HG02943 (cell line): ENCODE measurements at regions not wholly inside any gene's neighbourhood (a gene's known extent, or its start where the extent isn't known, plus 50 kb on each side); places are given as distances from the start of the nearest gene placed in this dataset.
"Not testable (repeated sequence)": the region's sequence is repeated elsewhere in the genome, so short reads cannot be mapped to it uniquely, and the experiment has no call there.

Experiments
- ATAC-seq: cut with Tn5 transposase; IDR thresholded peaks from one replicate; pipeline ENCODE4 v1.9.1; 2021; ENCODE audit warnings: mild to moderate bottlenecking, low read depth, moderate library complexity; ENCODE audit not compliant: unreplicated experiment

DNA sequence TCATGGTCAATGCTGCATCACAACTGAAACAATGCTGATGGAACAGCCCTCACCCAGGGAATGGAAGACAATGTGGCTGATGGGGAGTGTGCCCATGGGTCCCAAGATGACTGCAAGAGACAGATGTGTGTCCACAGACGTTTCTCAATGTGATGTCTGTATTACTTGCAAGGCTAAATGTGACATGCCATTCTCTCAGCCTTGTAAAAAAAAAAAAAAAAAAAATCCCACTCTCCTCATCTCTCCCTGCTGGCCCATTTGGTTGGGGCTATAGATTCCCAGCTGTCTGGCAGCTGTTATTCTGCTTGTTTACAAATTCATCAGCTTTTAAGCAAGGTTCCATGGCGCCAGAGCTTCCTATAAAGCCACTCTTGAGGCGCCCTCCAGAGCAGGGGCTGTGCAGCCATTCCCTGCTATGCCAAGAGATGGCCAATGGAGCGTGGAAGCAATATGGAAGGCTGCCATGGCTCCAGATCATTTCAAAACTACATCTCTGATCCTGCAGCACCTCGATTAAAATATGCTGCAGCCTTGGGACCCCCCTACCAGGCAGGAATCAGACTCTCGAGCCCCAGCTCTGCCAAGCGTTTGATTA is 294.8 kb downstream of the FOXO1 start:
- no peak for ATAC-seq

DNA sequence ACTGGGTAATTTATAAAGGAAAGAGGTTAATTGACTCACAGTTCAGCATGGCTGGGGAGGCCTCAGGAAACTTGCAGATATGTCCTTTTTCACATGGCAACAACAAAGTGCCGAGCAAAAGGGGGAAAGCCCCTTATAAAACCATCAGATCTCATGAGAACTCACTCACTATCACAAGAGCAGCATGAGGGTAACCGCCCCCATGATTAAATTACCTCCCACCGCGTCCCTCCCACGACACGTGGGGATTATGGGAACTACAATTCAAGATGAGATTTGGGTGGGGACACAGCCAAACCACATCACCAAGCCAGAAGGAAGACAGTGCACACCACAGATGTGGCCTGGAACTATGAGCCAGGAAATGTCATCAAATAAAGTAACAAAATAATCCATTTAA is 292.8 kb downstream of the FOXO1 start:
- not testable (repeated sequence) for ATAC-seq

DNA sequence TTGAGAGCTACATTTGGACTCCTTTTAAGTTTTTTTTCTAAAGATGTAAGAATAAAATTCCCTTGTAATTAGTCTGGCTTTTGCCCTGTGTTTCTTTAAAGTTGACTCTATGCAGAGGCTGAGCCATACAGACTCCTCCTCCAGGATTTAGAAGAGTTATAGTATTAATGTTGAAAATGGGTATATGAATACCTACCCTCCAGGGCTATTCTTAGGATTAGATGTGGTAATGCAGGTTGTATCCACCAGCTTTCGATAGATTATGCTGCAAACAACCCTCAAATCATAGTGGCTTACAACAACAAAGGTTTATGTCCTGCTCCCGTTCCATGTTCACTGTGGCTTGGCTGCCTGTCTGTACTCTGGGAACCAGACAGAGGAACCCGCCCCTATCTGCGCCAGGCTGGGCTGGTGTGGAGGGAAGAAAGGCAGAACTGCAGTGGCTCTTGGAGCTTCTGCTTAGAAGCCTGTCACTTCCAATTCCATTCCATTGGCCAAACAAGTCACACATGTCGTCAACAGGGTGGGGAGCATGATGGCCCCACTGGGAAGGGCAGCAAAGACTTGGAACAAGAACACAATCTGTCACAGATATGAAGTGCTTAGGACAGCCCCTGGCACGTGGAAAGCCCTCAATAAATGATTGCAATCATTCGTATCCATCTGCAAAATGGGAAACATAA is 290.8 kb downstream of the FOXO1 start:
- ATAC-seq = no peak

DNA sequence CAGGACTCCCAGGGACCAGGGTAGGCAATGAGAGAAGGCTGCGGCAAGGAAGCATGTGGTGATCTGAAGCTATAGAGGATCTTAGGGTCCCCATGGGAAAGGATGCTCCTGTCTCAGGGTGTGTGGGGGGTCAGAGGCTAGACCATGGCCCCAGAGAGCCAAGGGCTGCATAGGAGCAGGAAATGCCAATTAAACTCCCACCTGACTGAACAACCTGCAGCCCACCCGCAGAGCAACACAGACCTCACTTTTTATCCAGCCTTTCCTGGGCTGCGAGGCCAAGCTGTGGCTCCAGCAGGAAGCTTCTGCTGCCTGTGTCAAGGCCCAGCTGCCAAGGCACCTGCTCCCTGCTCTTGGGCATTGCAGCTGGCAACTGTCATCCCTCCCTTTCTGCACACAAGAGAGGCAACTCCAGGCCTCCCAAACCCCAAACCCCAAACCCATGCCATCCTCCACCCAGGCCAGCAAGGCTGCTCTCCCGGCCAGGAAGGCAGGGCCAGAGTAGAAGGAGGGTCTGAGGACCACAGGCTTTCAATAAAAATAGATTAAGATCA is 290.1 kb downstream of the FOXO1 start:
- no peak for ATAC-seq

DNA sequence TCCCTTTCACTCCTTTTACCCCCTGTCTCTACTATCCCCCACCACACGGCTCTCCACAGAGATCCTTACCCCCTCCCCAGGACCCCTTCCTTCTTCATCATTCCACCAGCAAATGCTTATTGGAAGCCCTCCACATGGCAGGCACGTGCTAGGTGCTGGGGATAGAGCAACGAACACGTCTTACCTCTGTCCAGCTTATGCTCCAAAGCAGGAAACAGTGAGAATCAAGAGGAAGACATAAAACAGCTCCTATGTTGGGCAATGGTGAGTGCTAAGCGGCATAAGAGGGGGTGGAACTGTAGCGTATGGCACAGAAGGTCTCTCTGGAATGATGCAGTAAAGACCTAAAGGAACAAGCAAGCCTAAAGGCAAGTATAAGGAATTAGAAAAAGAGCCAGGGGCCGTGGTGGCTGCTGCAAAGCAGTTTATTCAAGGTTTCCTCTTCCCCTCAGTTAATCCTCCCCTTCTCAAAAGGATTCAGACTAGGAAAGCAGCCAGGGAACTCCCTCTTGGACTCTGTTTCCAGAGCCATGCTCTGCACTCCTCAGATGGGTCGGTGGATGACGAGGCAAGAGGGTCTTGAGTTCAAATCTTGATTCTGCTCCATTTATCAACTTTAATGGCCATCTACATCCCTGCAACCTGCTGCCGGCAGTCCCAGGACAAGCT is 289.4 kb downstream of the FOXO1 start:
- no peak for ATAC-seq

DNA sequence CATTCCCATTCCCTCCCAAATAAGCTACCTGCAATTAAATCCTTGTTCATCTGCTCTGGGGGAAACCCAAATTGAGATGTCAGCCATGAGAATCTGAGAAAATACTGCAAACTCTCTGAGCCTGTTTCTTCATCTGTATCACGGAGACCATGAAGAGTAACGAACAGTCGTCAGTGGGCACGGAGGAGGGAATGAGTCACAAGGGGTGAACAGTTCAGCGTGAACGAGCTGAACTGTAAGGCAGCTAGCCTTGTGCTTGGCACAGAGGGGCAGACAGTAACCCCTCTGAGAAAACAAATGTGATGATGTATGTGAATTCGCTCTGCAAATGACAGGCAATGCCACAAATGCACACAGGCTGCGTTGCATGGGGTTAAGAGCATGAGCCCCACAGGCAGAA is 288.7 kb downstream of the FOXO1 start:
- no peak for ATAC-seq

DNA sequence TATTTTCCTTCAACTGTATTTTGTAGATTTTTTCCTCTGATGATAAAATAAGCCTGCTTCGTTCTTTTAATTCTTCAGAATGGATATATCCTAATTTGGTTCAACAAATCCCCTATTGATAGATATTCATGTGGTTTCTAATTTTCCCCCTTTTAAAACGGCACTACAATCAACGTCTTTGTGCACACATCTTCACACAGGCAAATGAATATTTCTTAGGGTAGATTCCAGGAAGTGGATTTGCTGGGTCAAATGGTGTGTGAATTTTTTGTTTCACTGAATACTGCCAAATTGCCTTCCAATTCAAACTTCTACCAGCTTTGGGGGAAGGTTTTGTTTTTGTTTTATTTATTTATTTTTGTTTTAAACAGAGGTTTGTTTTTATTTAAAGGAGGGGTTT is 287.2 kb downstream of the FOXO1 start:
- no peak for ATAC-seq

DNA sequence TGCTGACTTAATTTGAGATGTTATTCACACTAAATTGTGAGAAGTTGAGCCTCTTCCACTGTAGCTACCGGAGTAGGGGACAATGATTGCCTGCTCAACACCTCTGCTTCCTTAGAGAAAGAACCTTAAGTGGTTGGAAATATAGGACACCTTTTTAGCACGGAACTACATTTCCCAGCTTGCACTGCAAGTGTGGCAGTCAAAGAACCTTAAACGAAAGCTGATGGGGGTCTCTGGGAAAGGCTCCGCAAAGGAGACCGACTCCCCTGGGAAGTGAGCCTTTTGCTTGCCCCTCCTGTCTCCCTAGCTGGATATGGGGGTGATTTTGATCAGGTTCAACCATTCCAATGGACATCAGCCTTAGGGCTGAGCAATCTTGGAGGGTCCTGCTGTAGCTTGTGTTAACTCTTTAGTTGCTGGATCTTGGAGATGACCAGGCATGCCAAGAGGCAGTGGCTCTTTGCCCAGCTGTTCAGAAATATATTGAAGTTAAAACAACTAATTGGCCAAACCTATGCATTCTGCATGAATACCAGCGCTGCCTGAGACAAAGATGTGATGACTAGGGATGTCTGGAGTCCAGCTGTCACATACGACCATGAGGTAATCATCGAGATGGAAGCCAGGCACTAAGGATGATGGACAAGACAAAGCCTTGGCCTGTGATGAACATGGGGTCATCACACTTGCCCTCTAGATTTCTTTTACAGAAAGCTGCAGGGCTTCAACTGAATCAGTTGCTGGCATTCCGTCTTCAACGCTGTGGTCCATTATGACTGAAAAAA is 286.5 kb downstream of the FOXO1 start:
- no peak for ATAC-seq

DNA sequence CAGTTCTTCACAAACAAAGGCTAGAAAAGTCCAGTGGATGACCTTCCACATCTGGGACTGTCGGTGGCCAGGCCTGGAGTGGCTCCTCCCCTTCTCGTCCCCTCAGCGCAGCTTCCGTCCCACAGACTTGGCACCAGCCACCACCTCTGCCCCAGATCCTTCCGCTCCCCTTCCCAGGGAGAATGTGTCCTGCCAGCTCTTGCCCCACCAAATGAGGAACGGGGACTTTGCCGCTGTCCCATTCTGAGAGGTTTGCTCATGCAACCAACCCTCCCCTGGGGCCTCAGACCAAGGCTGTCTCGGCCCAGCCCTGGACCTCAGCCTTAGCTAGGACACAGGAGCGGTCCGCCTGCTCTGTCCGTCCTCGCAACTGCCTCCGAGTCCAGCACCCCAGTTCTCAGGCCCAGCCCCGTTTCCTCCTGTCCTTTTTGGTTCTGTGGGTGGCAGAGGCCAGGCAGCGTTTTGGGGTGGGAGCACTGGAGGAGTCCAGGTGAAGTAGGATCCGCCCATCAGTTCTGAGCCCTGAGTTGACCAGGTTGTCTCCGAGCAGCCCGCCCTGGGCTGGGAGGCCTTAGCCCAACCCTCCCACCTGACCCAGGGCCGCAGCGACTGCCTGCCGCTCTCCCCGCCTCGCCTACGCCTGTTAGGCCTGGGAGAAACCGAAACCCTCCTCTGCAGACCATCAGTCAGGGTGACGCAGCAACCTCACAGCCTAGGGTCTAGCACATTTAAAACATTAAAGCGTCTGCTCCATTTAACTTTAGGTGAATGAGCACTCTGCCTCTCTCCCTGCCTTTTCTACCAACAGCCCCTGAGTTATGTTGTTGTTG is 284.3 kb downstream of the FOXO1 start:
- no peak for ATAC-seq

DNA sequence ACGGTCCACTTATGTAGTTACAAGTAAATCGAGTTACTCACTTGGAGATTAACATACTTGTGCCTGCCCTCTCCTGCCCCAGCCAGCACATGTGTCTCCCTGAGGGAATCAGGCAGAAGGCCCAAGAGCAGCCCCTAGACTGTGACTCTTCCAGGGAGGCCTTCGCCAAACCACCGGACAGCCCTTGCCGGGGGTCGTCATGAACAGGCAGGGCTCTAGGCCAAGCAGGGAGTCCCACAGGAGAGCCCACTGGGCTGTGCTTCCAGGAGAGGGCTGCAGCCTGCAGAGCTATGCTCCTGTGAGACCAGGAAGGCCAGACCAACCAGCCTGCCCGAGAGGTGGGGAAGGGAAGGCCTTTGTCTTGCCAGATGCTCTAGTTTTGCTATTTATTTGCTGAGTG is 283.3 kb downstream of the FOXO1 start:
- ATAC-seq = no peak

DNA sequence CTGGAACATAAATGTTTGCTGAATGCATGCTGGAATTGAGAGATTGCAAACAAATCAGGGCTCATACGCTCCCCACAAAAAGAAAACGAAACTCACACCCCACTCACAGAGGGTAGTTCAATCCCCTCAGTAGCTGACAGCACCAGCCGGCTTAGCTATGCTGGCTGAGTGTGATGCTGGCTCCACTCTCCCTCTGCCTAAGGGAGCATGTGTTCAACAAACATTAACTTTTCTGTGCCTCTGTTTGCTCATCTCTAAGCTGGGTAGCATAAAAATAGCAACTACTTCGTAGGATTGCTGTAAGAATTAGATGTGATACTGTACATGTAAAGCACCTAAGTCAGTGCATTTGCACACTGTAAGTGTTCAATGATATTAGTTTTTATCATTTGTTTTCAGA is 282.6 kb downstream of the FOXO1 start:
- ATAC-seq = no peak

DNA sequence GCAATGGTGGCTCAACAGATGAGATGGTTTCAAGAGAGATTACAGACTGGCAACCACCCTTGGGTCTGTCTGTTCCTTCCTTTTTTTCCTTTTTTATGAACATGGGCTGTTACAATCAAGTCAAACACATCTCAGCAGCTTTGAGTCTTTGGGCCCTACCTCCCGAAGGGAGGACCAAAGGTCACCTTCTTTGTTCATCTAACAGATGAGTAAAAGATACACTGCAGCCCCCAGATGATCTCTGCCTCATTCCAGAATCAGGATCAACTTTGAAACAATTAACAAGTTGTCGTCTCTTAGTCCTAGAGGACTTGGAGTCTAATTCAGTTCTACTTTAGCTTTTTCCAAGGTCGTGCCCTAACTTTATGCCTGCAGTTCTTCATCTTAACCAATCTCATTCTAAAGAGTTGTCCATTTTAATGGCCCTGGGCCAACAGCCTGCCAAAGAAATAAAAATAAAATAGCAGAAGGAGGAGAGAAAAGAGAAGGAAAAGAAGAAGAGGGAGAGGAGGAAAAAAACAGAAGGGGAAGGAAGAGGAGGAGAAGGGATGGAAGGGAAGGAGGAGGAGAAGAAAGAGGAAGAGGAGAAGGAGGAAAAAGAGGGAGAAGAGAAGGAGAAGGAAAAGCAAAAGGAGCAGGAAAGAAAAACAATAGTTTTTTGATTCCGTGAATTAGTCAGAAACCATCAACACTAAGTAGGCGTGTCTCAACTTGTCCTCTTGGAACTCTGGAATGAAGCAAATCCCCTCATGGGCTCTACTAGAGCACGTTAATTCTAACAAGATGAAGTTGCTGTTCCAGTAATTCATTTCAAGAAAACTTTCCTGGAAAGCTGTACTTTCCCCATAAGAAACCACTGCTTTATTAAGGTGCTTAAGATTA is 281.2 kb downstream of the FOXO1 start:
- no peak for ATAC-seq

DNA sequence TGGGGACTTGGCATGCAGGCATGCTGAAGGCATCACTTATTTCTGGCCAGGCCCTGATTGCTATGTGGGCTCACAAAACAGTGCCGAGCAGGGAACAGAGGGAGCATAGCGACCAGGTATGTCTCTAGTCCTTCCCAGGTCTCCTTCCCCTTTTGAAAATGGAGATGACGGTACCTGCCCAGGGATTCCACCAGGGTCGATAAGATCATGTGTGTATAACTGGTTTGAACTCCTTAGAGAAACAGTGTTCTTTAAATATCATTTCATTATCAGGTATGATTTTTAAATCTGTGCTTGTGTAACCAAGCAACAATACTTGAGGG is 280.6 kb downstream of the FOXO1 start:
- no peak for ATAC-seq

DNA sequence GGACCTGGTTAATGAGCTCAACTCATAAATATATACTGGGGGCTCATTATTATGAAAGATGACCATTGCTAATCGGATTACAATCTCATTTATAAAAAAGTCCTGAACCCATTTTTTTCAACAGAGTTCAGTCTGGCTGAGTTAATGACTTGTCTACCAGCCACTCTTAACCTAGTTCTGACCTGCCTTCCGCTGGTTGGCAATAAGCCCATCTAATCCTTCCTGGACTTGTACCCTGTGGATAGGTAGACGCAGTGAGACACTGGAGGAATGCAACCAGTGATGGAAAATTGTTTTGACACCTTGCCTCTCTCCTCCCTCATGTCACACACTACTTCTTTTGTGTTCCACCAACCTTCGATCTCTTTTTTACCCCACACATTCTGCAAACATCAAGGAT is 279.9 kb downstream of the FOXO1 start:
- no peak for ATAC-seq

DNA sequence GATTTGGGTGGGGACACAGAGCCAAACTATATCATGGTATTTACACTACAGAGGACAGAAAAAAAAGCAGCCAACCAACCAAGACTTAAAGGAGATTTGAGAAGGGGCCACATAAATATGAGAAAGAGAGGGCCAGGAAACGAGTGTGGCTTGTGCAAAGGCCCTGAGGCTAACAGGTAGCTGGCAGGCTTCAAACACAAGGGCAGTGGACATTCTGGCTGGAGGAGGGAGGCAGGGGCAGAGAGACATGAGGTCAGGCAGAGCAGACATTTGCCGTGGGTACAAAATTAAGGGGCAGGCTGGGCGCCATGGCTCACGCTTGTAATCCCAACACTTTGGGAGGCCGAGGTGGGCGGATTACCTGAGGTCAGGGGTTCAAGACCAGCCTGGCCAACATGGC is 278.7 kb downstream of the FOXO1 start:
- no peak for ATAC-seq

DNA sequence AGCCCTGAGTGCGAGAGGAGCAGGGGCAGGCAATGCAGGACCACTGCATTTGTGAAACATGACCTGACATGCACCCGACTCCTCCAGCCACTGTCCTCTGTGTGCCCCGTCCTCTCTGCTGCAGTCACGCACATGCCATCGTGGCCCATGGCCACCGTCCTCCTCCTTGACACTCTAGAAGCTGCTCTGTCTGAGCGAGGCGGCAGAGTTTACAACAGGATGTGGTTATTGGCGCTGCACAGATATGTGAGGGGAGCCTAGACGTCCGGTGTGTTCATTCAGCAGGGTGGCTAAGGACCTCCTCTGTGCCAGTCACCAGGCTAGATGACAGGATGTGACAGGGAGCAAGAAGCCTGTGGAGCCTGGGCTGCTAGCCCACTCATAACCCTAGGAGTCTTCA is 277.8 kb downstream of the FOXO1 start:
- ATAC-seq = peak; percentile 99

DNA sequence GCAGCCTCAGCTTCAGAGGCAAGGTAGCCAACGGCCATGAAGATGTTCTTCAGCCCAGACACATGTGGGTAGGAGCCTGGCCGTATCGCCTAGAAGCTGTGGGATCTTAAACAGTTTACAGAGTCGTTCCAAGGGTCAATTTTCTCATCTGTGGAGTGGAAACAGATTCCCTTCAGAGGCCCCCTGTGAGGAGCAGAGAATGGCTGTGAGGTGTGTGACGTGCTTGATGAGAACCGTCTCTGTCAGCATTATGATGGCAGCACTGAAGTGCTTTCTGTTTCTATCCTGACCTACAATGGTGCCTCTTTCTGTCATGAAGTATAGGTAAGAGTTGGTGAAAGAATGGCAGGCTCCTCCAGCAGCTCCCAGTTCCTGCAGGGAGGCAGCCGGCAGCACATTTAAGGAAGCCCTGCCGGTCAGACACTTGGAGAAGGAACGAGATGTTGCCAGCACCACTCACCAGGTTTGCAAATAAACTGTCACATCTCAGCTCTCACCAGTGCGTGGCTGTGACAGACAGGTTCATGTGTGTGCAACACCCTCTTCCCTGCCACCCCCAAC is 277.3 kb downstream of the FOXO1 start:
- peak; percentile 50 for ATAC-seq

DNA sequence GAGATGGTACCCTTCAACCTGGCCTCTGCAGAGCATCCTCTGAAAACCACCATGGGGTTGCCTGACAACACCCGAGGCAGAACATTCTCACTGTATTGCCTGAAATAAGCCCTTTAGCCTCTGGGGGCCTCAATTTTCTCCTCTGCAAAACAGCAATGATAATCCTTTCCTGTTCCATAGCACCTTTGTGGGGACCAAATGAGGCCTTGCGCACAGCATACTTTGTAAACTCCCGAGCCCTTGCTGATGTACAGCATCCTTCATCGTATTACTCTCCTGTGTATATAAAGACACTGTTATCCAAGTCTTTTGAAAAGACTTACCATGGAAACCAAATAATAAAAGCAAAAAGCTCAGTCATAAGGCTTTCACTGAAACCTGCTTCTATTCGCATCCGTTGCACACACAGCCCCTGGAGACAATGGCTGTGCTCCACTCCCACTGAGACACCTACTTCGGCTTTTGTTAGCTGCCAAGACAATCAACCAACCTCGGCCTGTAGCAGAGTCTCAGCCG is 276.0 kb downstream of the FOXO1 start:
- no peak for ATAC-seq

DNA sequence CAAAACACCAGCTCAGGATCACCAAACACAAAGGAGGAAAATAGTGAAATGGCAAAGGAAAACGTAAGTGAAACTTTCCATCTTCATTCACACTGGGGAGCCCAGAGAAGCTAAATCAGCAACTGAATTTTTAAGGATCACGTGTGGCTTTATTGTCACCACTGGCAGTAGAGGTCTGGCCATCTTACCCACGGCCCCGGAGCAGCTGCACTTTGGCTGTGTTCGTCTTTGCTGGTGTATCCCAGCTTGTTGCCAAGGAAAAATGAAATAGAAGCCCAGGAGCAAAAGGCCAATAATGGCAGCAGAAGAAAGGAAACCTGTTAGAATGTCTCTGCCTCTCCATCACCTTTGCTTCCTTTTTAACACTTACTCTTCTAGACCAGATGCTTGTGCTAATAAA is 274.7 kb downstream of the FOXO1 start:
- ATAC-seq = no peak
